ENCODE measurements at regions not wholly inside any gene's neighbourhood (a gene's known extent, or its start where the extent isn't known, plus 50 kb on each side); places are given as distances from the start of the nearest gene placed in this dataset.

- H3K36me3 ChIP-seq, result no peaks in the 10 kb centered on the region
- DNase-seq (no peak), ATAC-seq (peak; percentile 32)
- no peak overlapping the region for H3K27ac ChIP-seq
- intact Hi-C loops (cut with DNase I), result no loop called here
- TF ChIP-seq, protein P1, sequence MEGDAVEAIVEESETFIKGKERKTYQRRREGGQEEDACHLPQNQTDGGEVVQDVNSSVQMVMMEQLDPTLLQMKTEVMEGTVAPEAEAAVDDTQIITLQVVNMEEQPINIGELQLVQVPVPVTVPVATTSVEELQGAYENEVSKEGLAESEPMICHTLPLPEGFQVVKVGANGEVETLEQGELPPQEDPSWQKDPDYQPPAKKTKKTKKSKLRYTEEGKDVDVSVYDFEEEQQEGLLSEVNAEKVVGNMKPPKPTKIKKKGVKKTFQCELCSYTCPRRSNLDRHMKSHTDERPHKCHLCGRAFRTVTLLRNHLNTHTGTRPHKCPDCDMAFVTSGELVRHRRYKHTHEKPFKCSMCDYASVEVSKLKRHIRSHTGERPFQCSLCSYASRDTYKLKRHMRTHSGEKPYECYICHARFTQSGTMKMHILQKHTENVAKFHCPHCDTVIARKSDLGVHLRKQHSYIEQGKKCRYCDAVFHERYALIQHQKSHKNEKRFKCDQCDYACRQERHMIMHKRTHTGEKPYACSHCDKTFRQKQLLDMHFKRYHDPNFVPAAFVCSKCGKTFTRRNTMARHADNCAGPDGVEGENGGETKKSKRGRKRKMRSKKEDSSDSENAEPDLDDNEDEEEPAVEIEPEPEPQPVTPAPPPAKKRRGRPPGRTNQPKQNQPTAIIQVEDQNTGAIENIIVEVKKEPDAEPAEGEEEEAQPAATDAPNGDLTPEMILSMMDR (IDR thresholded peaks at IDR 0.05), result no peak
- H3K27me3 ChIP-seq (ENCODE audit: low read depth), result no peaks in the 10 kb centered on the region
- H3K4me1 ChIP-seq, result peaks cover 15% of the 10 kb centered on the region
- no peaks in the 10 kb centered on the region for H3K9me3 ChIP-seq
- no peak overlapping the region for H3K4me3 ChIP-seq
Observed at GRCh38 chr10:113399065-113399464, 153.8 kb upstream of the HABP2 start.

DNA sequence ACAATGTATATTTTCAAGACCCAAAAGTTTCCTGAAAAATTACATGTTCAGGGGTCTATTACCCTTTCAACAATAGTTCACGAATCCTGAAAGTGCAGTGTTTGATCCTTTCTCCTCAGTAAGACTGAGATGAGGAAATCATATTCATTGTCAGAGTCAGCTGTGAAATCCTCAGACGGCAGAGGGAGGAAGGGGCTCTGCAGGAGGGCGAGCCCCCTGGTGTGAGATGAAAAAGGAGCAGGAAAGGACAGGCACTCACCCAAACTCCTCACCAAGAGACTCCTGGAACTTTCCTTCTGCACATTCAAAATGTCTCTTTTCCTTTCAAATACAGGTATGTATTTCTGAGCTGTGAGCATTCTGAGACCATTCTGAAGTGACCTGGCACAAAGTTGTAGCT, 150.3 kb upstream of the HABP2 start:
- no peaks in the 10 kb centered on the region for H3K36me3 ChIP-seq
- intact Hi-C loops (cut with DNase I), result no loop called here
- DNase-seq (no peak), ATAC-seq (no peak)
- H3K4me3 ChIP-seq, result no peak overlapping the region
- H3K27me3 ChIP-seq (ENCODE audit: low read depth), result no peaks in the 10 kb centered on the region
- H3K27ac ChIP-seq, result no peak overlapping the region
- H3K4me1 ChIP-seq, result peaks cover 12% of the 10 kb centered on the region
- no peaks in the 10 kb centered on the region for H3K9me3 ChIP-seq
- TF ChIP-seq, protein P1 (IDR thresholded peaks at IDR 0.05), result no peak

- Histone ChIP-seq H3K9me3 (no peaks in the 10 kb centered on the region), H3K27ac (no peak overlapping the region), H3K4me1 (no peaks in the 10 kb centered on the region), H3K36me3 (no peaks in the 10 kb centered on the region), H3K4me3 (no peak overlapping the region), H3K27me3 (ENCODE audit: low read depth) (no peaks in the 10 kb centered on the region)
- intact Hi-C loops (cut with DNase I), result no loop called here
- TF ChIP-seq, protein P1 (IDR thresholded peaks at IDR 0.05), result no peak
- ATAC-seq (no peak), DNase-seq (no peak)
Observed at GRCh38 chr10:113407218-113407617, 145.6 kb upstream of the HABP2 start.

- Histone ChIP-seq H3K27me3 (ENCODE audit: low read depth) (no peaks in the 10 kb centered on the region), H3K4me3 (no peak overlapping the region), H3K9me3 (no peaks in the 10 kb centered on the region), H3K36me3 (no peaks in the 10 kb centered on the region), H3K27ac (no peak overlapping the region), H3K4me1 (no peaks in the 10 kb centered on the region)
- intact Hi-C loops (cut with DNase I), result no loop called here
- no peak for DNase-seq
- TF ChIP-seq, protein P1 (IDR thresholded peaks at IDR 0.05), result no peak
- ATAC-seq, result no peak
Observed at GRCh38 chr10:113409175-113409574, 143.7 kb upstream of the HABP2 start.

DNA sequence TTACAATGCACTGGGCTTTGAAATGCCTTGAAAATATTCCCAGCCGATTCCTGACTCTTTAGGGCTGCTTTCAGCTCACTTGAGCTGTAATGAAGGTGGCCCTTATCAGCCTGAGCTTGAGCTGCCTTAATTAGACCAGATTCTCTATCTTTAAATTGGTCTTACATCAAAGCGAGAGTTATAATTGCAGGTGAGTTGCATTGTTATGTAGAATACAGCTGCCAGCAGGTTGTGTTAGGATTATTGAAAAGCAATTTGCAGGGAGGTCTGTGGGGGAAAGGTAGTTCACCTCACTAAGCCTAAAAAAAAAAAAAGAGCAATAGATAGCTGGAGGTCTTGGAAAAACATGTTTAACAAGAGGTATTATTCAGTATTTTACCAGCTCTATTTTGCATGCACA, 142.2 kb upstream of the HABP2 start:
- TF ChIP-seq, protein P1 (IDR thresholded peaks at IDR 0.05), result no peak
- no peak for ATAC-seq

GRCh38 chr10:113411456-113411855, 141.4 kb upstream of the HABP2 start:
- no peak for DNase-seq
- Histone ChIP-seq H3K27ac (no peak overlapping the region), H3K4me1 (no peaks in the 10 kb centered on the region), H3K4me3 (no peak overlapping the region), H3K9me3 (no peaks in the 10 kb centered on the region), H3K27me3 (ENCODE audit: low read depth) (no peaks in the 10 kb centered on the region), H3K36me3 (no peaks in the 10 kb centered on the region)
- TF ChIP-seq, protein P1 (IDR thresholded peaks at IDR 0.05), result no peak
- ATAC-seq, result no peak
- intact Hi-C loops (cut with DNase I), result no loop called here

More for the DNA sequence above, 142.2 kb upstream of the HABP2 start:
- intact Hi-C loops (cut with DNase I), result no loop called here
- H3K4me1 ChIP-seq, result no peaks in the 10 kb centered on the region
- no peak for DNase-seq
- H3K9me3 ChIP-seq, result no peaks in the 10 kb centered on the region
- H3K27ac ChIP-seq, result no peak overlapping the region
- H3K4me3 ChIP-seq, result no peak overlapping the region
- no peaks in the 10 kb centered on the region for H3K36me3 ChIP-seq
- H3K27me3 ChIP-seq (ENCODE audit: low read depth), result no peaks in the 10 kb centered on the region
